NCI-H524 treated with DMSO at 0.1 percent for 48 hours (cell line): ENCODE measurements at regions not wholly inside any gene's neighbourhood (a gene's known extent, or its start where the extent isn't known, plus 50 kb on each side); places are given as distances from the start of the nearest gene placed in this dataset.
A peak's percentile ranks its signal among the peaks of the same experiment; 100 is the strongest.
"Not testable (repeated sequence)": the region's sequence is repeated elsewhere in the genome, so short reads cannot be mapped to it uniquely, and the experiment has no call there.

ENCODE experiments used
- DNase-seq: peaks from one replicate; lab custom pipeline; 2025; lab: John Stamatoyannopoulos, UW

DNA sequence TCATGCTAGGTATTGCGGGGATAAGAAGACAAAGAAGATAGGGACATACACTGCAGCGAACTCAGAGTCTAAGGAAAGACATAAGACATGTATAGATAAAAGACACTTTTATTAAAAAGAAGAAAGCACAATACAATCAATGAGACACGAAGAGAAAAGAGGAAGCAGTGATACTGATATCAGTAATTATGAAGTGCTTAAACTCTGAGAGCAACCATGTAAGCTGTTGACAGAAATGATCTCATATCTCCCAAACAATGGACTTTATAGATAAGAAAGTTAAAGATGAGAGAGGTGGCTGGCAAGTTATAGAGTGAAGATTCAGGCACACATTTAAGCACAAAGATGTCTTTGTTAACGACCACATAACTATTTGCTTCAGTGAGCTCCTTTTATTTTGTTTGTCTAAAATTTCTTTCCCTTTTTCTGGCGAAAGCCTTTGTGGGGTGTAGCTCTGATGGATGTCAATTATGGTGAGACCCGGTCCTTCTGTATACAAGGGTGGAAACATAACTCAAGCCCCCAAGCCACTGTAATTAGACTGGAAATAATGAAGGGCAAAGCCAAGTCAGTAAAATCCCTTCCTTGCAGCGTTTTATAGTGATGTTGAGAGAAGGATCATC is 818.0 kb upstream of the SLC10A2 start:
- no peak for DNase-seq

DNA sequence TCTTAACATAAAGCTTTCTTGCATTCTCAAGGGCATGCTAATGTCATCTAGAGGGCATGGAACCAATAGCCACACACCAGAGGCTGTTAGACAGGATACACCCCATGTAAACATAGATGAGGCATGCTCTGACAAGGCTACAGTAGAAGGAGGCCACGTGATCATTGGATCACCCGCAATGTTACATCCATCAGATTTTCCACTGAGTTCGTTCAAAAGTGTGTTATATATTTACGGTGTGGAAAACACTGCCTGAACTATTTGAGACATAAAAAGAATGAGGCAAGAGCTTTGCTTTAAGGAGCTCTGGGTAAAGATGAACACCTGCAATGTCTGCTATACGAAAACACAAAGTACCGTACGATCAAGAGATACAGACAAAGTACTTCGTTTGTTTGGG is 817.5 kb upstream of the SLC10A2 start:
- no peak for DNase-seq

- DNase-seq: peak; percentile 19
Observed at GRCh38 chr13:103883164-103883563, 816.9 kb upstream of the SLC10A2 start.

GRCh38 chr13:103880146-103880545 is 813.9 kb upstream of the SLC10A2 start:
- DNase-seq: not testable (repeated sequence)

DNA sequence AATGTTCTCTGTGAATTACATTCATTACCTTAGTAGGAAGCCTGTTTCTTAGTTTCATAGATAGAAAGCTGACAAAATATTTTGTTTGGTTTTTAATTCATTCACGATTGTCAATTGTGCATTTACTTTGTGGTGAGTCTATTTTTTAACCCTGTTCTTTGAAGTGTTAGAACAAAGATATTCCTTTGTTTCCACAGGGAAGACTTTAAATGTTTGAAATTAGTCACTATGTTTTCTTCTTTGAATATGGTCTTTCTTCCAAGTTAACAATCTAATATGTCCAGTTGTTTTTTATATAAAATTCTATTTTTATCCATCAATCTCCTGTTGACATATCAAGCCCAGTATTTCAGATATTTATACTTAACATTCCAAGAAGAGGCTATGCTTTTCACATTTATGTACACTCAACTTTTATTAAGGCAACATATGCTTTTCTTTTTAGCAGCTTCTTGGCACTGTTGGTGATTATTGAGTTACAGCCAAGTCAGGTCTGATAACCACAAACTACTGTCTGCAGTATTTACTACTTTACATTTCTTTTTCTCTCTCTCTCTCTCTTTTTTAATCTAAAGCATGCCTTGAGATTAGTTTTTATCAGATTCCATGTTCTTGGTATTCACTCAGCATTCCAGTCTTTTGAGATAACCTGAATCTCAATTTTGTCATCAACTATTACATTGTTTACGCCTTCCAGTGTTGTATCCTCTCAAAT is 812.8 kb upstream of the SLC10A2 start:
- DNase-seq: no peak

DNA sequence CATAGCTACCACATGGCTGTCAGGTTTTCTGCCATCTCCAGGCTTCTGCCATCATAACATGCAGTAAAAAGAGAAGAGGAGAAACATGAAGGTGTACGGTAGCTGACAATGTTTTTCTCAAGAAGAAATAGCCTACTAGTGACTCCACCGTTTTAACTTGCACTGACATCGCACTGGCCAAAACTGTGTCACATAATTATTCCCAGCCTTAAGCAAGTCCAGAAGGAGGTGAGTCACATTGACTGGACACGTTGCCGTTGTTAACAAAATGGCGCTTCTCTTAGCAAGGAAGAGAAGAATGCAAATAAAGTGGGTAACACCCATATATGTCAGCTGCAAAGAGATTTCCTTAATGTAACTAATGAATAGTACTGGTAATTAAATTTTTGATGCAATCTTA is 810.4 kb upstream of the SLC10A2 start:
- DNase-seq: no peak

- DNase-seq: no peak
Observed at GRCh38 chr13:103873725-103874124, 807.5 kb upstream of the SLC10A2 start.

DNA sequence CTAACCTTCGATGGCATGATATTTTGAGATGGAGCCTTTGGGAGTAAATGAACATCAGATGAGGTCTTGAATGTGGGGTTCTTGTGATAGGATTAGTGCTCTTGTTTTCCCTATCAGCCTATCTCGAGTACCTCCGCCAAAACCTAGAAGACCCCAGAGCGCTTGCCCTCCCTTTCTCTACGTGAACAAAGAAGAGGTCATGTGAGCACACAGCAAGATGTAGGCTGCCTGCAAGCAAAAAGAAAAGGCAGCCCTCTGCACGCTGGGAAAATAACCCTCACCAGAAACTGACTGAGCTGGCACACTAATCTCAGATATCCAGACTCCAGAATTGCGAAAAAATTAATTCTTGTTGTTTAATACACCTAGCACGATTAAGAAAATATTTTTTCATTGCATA is 799.8 kb upstream of the SLC10A2 start:
- no peak for DNase-seq

DNA sequence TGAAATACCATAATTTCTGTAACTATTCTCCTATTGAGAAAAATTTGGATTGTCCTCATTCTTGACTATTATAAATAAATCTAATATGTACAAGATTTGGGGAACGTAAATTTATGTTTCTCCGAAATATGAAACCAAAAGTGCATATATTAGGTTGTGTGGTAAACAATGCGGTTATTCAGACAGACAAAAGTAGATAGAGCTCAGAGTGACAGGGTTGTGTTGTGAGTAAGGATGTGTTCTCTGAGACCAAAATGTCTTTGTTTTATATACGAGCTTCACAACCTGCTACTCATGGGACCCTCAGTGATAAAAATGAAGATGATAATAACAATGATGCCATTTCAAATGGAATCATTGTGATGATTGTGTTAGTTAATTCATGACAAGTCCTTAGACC is 796.3 kb upstream of the SLC10A2 start:
- DNase-seq: no peak

DNA sequence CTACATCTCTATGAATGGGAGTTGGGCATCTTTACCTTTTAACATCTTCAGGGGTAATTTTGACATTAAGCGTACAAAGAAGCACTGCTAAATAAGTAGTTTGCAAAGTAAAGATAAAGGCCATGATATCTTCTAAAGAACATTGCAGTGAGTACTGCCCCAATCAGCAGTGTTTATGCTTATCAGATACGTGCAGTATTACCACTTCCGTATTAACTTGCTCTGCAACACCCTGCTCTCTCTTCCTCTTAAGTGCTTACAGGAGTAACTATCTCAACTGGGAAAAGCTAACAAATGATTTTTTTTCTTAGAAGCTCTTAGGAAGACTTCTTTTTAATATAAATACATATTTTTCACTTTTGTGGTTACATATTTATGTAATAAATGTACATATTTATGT is 793.7 kb upstream of the SLC10A2 start:
- DNase-seq: no peak

GRCh38 chr13:103852036-103852435 is 785.8 kb upstream of the SLC10A2 start:
- peak; percentile 96 for DNase-seq

- no peak for DNase-seq
Observed at GRCh38 chr13:103844471-103844870, 778.3 kb upstream of the SLC10A2 start.

GRCh38 chr13:103839460-103839859 is 773.2 kb upstream of the SLC10A2 start:
- peak; percentile 92 for DNase-seq

DNA sequence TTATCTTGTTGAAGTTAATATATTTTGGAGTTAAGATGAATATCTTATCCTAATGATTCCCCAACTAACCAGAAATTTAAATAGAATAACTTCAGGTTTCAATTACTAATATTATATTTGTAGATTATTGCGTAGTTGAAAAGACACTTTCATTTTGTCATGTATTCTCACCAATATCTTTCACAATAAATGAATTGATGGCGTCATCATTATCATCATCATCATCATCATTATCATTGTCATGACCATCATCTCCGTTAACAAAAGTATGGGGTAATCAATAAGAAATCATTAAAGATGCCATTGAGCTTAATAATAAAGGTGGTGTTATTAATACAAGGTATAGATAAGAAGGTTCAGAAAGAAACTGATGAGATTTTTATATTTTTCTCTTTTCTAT is 768.8 kb upstream of the SLC10A2 start:
- no peak for DNase-seq

GRCh38 chr13:103833294-103833852 is 767.2 kb upstream of the SLC10A2 start:
- no peak for DNase-seq

DNA sequence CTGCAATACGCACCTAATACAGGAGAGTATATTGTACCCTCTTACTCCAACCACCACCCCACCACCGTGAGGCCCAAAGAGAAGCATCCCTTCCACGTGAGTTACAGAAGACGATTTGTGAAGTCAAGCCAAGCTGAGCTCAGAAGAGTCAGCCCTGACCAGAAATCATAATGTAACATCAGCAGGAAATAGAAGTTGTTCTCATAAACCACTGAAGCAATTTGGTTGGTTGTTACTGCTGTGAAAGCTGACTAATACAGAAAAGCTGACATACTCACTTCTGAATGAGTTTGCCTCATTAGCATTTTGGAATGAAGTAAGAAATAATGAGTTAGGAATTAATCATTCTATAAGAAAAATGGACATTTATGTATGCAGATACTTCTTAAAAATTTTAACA is 749.4 kb upstream of the SLC10A2 start:
- DNase-seq: no peak

GRCh38 chr13:103812971-103813370 is 746.8 kb upstream of the SLC10A2 start:
- no peak for DNase-seq

- no peak for DNase-seq
Observed at GRCh38 chr13:103812558-103812957, 746.3 kb upstream of the SLC10A2 start.

- no peak for DNase-seq
Observed at GRCh38 chr13:103810026-103810425, 743.8 kb upstream of the SLC10A2 start.

DNA sequence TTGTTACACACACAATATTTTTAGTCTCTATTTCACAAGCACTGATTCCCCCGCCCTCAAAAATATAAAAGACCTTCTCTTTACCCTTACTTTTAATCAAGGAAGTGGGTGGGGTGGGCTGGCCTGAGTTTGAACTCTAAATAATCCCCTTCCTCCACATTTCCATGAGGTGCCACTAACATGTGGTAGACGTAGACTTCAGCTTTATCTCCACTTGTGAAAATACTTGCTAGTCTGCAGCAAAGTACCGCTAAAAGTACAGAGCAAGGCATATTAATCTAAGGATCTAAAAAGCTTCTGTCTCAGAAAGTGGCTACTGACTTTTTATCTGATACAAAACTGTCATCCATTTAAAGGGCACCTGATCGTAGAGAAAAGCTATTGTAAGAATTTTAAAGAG is 739.6 kb upstream of the SLC10A2 start:
- DNase-seq: no peak

GRCh38 chr13:103803349-103803748 is 737.1 kb upstream of the SLC10A2 start:
- peak; percentile 89 for DNase-seq

DNA sequence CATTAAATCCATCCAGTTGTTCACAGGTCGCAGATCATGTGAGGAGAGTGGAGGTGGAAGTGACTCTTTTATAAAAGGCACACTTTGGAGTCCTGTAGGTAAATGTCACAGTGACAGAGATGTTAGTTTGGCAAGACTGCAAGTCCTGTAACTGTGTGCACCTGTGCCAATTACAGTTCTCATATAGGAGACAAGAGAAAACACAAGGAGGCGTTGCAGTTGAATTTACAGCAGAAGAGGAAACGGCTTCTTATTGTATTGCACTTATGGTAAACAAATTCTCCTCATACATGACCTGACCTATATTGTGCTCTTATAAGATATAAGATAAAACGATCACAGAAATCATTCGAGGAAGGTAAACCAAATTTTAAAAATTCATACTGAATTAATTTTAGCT is 732.8 kb upstream of the SLC10A2 start:
- no peak for DNase-seq

DNA sequence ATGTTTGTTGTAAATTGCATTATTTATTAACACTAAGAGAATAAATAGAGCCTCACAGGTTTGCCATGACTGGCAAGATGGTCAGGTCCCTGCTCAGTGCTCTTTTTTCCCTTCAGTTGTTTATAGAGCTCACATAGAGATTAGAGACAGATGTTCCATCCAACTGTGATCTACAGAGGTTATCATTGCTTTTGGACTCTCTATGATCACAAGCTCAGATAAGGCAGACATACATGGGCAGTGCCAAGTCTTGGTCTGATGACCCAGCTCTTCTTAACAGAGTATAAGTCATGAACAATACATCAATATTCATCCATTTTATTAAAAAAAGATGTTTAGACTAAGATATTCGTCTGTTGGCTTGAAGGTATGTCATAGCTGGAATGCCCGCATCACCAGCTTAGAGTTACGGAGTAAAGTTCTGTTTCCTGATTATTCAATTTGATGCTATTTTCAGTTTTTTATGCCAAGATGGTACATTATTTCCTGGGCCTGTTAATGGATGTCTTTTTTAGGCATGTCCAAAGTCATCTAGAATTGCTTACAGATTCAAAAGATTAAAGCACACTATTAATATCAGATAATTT is 729.8 kb upstream of the SLC10A2 start:
- no peak for DNase-seq
